Raji (cell line): ENCODE measurements at regions not wholly inside any gene's neighbourhood (a gene's known extent, or its start where the extent isn't known, plus 50 kb on each side); places are given as distances from the start of the nearest gene placed in this dataset.

Source experiments
- POLR2A ChIP-seq: IDR thresholded peaks from 2 replicates; pipeline ENCODE4 v1.6.1; 2011; ENCODE audit warnings: low read depth, low read length, control low read depth; ENCODE audit not compliant: insufficient read depth

GRCh38 chr22:48784701-48785503, 1042.8 kb downstream of the BRD1 start:
- TF ChIP-seq POLR2A, result no peak

- no peak for TF ChIP-seq POLR2A
Measured at GRCh38 chr22:48783821-48784266, 1043.8 kb downstream of the BRD1 start.

- no peak for TF ChIP-seq POLR2A
Measured at GRCh38 chr22:48782811-48783511, 1044.7 kb downstream of the BRD1 start.

DNA sequence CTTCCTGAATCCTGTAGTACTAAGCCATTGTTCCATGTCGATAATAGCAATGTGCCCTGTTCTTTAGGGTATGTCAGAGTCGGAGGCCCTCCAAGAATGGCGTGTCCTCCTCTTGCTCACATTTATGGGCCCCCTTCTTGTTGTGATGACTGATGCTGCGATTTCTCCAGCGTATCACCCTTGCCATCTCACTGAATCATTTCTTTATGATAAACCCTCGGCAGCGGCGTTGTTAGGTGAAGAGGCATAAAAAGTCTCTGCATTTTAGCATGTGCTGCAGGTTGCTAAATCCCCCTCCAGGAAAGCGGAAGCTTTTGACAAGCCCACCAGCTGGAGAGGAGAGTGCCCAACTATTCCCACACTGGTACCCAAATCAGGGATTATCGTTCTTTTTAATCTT, 1045.3 kb downstream of the BRD1 start:
- TF ChIP-seq POLR2A, result no peak

- no peak for TF ChIP-seq POLR2A
Measured at GRCh38 chr22:48781868-48782267, 1045.8 kb downstream of the BRD1 start.

DNA sequence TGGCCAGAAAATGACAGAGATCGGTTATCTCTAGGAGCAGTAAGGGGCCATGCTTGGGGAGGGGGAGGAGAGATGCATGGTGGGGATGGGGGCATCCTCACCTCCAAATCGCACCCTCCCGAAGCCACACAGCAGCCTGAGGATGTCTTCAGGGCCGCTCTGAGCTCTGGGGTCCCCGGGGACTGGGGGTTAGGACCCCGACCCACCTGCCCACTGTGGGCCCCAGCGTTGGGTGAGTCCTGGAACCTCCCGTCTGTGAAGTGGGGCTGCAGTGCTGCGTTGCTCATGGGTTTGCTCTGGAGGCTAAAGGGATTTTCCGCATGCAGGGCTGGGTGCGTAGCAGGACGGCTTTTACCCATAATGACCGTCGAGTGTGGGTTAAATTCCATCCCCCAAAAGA, 1046.3 kb downstream of the BRD1 start:
- TF ChIP-seq POLR2A, result no peak

DNA sequence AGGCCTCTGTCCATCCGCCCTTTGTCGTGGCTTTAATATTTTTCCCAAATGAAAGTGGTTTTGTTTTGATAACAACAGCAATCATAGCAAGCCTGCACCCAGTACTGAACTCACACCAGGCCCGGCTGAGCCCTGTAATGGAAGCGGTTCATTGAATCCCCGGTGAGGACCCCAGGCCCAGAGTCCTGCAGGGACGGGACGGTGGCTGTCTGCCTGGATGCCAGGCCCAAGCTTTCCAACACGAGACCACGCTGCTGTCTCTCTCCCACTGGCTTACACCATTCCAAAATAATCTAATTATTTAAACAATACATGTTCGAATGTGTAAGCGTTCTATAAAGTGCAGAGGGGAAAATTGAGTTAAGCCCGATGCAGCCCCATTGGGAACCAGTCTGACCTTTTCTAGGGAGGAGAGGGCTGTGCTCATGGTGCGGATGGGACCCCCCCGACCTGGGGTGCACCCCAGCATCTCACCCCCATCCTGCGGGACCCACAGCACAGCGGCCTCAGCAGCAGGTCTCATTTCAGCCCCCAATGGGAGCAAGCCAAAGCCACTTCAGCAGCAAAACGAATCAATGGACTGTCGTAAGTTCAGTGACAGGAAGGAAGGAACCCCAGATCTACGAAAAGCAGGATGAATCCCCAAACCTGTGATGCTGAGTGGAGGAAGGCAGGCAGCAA, 1046.9 kb downstream of the BRD1 start:
- TF ChIP-seq POLR2A, result no peak

- TF ChIP-seq POLR2A, result no peak
Measured at GRCh38 chr22:48779661-48780596, 1047.7 kb downstream of the BRD1 start.

DNA sequence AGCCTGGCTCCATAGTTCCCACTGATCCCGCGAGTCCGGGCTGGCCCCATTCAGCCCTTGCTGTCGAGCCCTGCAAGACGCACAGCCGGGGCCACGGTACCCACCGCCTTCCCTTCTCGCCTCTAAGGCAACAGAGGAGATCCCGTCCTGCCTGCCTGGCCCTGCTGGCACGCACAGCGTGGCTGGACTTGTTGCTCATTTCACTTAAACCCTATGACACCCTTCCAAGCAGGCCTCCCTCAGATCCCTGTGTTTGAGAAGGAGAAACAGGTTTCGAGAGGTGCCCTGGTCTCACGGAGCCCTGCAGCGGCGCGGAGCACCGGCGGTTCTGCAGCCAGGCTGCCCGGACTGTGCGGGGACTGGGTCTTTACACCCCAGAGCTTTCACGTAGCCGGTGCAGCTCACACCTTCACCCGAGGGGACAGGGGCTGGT, 1048.4 kb downstream of the BRD1 start:
- TF ChIP-seq POLR2A, result no peak

DNA sequence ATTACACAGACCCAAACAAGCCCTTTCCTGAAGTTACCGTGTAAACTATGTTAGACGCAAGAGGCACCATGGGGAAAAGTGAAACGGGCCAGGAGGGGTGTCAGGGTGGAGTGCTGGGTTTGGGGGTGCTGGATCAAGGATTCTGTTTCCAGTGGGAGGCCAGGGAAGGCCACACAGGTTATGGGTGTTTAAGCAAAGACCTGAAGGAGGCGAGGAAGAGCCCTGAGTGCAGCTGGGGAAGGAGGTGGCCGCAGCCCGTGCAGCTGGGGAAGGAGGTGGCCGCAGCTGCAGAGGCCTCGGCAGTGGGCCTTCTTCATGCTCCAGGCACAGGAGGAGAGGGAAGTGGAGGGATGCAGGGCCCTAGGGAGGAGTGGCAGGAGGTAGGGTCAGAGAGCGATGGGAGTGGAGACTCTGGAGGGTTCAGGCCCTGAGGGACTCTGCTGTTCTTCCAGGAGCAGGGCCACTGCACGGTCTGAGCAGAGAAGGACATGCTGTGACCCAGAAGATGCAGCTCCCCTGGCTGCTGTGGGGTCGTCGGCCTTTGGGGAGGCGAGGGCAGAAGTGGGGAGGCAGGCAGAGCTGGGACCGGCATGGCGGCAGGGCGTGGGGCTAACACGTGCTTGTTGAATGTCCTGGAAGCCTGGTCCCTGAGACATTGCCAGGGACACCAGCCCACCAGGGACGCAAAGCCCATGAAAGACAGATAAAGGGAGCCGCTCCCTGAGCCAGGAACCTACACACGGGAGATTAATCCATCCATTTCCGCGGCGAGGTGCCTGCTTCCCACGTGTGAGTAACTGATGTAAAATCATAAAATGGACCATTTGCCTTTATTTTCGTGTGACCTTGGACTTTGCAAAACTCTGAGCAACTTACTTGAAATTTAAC, 1049.1 kb downstream of the BRD1 start:
- no peak for TF ChIP-seq POLR2A

DNA sequence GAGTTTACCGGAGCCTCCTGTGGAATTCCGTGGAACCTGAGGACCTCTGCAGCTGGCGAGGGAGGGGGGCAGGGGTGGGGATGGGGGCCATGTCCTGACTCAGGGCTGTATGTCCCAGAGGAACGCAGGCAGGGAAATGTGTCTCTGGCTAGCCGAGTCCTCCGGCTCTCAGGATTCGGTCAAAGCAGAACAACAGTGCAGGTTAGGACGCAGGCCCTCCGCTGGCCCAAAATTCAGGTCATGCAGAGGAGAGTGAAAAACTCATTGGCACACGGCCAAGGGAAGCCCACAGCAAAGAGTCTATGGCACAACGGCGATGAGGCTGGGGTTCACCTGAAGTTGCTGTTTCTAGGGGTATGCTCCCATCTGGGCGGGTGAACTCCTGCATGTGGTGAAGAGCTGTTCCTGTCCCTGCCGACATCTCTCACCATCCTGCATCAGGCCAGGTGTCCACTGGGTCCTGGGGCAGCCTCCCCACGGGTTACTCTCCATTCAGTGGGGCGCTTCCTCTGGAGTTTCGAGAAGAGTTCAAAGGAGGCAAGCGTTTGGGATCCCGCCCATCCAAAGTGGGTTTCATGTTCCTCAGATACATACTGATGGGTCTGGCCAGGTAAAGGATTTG, 1055.3 kb downstream of the BRD1 start:
- TF ChIP-seq POLR2A, result no peak

DNA sequence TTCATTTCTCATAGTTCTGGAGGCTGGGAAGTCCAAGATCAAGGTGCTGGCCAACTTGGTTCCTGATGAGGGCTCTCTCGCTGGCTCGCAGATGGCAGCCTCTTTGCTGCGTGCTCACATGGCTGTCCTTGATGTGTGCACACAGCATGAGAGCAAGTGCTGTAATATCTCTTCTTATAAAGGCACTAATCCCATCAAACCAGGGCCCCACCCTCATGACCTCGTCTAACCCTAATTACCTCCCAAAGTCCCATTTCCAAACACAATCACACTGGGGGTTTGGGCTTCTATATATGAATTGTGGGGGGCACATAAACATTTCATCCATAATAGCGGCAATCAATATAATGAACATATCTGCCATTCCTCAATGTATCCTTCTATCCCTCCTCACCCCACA, 1062.1 kb downstream of the BRD1 start:
- no peak for TF ChIP-seq POLR2A

- TF ChIP-seq POLR2A, result no peak
Measured at GRCh38 chr22:48761546-48761945, 1066.1 kb downstream of the BRD1 start.
